CD4-positive, alpha-beta T cell treated with Interleukin-15 for 4 hours (primary cell): ENCODE measurements at regions not wholly inside any gene's neighbourhood (a gene's known extent, or its start where the extent isn't known, plus 50 kb on each side); places are given as distances from the start of the nearest gene placed in this dataset.

Experiments
- DNase-seq: peaks from one replicate; pipeline ENCODE4 v3.0.0-alpha.2; 2020; ENCODE audit warnings: low spot score

GRCh38 chr7:97623333-97623732 lies 108.6 kb upstream of the TAC1 start:
- DNase-seq, result no peak

DNA sequence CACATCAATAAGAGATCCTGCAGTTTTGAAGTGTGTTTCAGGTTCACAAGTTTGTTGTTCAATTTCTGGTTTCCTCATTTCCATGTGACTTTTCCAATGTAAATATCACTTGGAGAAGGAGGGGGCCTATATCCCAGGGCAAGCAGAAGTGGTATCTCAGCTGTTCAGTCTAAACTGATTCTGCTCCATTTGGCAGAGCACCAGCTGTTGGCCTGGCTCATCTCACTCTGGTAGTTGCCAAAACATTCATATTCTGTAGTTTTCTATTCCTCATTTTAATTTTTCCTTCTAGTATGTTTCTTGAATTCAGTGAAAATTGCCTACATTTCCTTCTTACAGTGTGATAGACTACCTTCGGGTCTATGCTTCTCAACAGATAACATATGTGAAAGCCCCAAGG lies 101.8 kb upstream of the TAC1 start:
- DNase-seq, result no peak

DNA sequence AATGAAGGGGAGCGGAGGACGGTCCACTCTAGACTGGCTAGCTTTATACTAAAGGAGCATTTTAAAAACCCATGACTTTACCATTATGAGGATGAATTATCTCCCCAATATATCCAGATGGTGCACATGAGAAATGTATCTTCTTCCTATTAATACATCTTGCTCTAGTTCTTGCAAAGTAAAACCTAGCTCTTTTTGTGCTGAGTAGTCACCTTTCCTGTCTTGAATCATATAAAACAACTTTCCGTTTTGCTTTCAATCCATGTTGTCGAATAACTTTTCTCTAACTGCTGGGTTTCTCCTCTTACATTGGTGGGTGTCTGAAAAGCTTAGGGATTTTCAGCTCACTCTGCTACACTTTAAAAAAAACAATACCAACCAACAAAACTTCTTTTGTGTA lies 96.3 kb upstream of the TAC1 start:
- no peak for DNase-seq

DNA sequence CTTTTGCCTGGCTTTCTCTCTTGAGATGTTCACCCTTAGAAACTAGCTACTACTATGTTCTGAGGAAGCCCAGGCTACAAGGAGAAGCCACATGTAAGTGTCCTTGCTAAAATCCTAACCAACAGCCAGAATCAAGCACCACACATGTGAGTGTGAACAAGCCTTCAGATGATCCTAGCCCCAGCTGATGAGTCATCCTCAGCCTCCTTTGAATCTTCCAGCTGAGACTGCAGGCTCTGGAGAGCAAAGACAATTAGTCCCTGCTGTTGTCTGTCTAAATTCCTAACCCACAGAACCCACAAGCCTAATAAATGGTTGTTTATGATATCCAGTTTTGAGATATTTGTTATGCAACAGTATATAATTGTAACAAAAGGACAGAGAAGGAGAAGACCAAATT lies 92.8 kb upstream of the TAC1 start:
- no peak for DNase-seq

DNA sequence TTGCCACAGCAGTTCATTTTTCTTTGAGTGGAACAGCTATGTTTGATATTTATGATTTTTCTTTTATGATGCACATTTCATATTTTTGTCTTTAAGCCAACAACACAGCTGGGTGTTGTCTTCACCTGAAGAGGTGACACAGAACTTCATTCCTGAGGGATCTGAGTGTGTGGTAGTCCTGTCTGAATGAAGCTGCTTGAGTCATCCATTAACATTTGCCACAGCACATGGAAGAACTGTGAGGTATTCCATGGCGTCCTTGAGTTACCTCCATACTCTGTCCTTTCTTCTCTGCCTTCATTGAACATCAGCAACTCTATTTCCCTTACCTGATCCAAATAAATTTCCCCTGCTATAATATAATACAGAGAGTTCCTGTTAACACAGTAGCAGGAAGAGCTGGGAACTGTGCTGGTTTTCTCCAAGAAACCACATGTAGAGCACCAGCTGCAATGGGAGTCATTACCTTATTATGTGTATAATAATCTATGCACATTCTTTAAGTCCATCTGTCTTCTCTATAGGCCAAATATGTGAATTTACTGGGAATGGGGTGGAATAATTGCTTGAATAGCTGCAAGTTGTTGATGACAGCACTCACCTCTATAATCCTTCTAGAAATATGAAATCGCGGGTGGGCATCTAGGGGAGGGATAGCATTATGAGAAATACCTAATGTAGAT lies 72.4 kb upstream of the TAC1 start:
- no peak for DNase-seq

- DNase-seq, result no peak
Measured at GRCh38 chr7:97667359-97667758, 64.5 kb upstream of the TAC1 start.

DNA sequence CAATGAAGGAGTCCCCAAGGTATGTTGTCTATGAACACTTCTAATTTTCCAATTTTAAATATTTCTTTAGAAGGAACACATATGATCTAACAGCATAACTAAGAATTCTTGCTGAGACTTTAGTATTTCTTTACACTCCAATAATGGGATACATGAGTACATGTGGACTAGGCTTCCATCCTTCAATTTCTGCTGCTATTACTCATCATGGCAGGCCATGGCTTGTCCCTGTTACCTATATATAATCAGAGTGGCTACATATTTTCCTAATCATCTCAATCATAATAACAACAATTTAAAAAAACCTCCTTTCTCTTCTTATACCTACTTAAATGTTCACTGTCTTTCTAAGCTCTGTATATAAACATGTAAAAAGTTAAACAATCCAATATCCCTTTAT lies 60.3 kb upstream of the TAC1 start:
- DNase-seq, result no peak

GRCh38 chr7:97680622-97681021 lies 51.3 kb upstream of the TAC1 start:
- no peak for DNase-seq
